ENCODE measurements at regions not wholly inside any gene's neighbourhood (a gene's known extent, or its start where the extent isn't known, plus 50 kb on each side); places are given as distances from the start of the nearest gene placed in this dataset.

GRCh38 chr12:114769634-114770033, 85.7 kb upstream of the TBX3 start:
- DNase-seq (ENCODE audit: low spot score) = no peak

DNA sequence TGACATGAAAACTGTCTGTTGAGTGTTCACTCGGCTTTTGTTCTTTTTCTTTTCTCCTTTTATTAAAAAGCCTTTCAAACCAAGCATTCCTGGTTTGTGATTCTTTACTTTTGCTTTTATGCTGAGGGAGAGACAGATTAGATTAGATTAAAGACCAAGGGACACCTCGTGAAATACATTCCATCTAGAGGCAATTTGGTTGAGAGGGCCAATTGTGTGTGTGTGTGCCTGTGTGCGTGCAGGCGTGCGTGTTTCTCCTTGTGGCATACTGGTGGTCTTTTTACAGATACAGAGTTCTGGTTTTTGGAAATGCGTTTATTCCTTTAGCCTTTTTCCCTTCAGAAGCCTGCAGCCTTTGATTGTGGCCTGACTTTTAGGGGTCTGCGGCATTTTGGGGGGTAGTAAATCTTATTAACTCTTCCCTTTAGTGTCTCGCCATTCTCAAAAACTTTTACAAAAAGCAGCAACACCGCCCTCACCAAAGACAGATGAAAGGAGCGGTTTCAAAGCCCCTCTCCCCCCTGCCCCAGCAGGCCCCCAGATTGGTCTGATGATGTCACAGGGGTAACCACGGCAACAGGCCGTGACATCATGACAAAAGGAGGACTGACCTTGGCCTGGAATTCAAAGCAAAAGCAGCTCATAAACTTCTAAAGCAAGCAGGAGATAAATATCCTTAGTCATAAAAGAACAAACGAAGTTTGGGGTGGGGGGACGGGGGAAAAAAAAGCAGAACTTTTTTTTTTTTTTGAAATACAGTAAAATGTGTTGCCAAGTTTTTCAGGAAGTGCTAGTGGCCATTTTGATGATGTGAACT, 84.1 kb upstream of the TBX3 start:
- DNase-seq (ENCODE audit: low spot score) = no peak

GRCh38 chr12:114767084-114767760, 83.2 kb upstream of the TBX3 start:
- DNase-seq (ENCODE audit: low spot score) = no peak

GRCh38 chr12:114765960-114766691, 82.2 kb upstream of the TBX3 start:
- no peak for DNase-seq (ENCODE audit: low spot score)

GRCh38 chr12:114764510-114764909, 80.5 kb upstream of the TBX3 start:
- no peak for DNase-seq (ENCODE audit: low spot score)

- DNase-seq (ENCODE audit: low spot score) = no peak
Measured at GRCh38 chr12:114762490-114763110, 78.6 kb upstream of the TBX3 start.

- no peak for DNase-seq (ENCODE audit: low spot score)
Measured at GRCh38 chr12:114760151-114760877, 76.3 kb upstream of the TBX3 start.

DNA sequence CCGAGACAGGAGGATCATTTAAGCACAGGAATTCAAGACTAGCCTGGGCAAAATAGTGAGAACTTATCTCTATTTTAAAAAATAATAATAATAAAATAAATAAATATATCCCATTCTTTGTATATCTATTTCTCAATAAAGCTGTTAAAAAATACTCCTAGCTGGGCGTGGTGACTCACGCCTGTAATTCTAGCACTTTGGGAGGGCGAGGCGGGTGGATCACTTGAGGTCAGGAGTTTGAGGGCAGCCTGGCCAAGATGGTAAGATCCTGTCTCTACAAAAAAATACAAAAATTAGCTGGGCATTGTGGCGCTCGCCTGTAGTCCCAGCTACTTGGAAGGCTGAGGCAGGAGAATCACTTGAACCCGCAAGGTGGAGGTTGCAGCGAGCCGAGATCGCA, 75.7 kb upstream of the TBX3 start:
- no peak for DNase-seq (ENCODE audit: low spot score)

DNA sequence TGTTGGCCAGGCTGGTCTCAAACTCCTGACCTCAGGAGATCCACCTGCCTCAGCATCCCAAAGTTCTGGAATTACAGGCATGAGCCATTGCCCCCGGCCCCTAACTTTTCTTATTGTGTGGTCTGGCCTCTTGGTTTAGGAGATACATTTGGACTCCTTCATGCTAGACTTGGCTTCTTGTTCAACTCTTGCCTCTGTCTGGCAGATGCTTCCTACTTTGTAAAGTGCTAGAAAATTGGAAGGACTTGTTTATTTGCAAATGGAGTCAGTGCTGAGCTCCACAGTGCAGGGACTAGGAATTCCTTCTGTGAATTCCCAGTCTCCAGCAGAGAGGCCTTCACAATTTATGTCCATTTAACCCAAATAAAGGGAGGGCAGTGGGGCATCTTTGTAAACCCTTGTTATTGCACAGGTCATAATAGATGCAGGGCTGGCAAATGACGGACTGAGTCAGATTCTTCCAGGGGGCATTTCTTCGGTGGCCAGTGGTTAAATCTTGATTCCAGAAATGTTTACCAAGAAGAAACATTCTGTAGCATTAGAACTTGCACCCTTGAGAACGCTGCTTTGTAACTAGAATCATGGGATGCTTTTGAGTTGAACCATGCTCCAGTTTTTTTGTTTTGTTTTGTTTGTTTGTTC, 73.8 kb upstream of the TBX3 start:
- no peak for DNase-seq (ENCODE audit: low spot score)

DNA sequence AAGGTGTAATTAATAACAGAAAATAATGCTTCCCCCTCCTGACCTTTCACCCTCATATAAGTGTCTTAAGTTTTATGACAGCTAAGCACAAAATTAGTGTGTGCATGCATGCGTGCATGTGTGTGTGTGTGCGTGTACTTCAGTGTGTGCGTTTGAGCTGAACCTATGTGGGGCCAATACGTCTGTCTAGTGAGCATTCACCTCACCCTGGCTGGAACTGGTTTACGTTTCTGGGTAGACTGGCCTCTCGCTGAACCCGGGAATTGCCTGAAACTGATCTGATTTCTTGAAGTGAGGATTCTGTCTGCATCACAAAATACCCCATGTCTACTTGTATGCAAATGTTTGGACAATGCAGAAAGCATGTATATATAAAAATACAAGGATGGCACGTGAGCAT, 68.2 kb upstream of the TBX3 start:
- no peak for DNase-seq (ENCODE audit: low spot score)

GRCh38 chr12:114751712-114752111, 67.7 kb upstream of the TBX3 start:
- DNase-seq (ENCODE audit: low spot score) = no peak

DNA sequence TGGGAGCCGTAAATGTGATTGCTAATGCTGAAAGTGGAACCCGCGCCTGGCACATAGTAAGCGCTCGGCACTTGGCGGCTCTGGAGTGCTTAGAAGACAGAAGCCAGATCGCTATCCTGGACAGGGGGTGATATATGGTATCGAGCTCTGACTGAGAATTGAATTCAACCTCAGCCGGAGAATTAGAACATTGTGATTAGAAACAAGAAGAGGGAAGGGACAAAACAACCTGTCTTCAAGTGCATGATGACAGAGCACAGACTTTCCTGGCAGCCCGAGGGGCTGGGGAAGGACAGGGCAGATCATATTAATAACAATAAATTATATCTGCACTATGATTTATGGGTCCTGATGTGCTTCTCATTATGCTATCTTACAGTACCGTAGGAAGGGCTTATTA, 66.9 kb upstream of the TBX3 start:
- DNase-seq (ENCODE audit: low spot score) = no peak

- no peak for DNase-seq (ENCODE audit: low spot score)
Measured at GRCh38 chr12:114749065-114749464, 65.1 kb upstream of the TBX3 start.

DNA sequence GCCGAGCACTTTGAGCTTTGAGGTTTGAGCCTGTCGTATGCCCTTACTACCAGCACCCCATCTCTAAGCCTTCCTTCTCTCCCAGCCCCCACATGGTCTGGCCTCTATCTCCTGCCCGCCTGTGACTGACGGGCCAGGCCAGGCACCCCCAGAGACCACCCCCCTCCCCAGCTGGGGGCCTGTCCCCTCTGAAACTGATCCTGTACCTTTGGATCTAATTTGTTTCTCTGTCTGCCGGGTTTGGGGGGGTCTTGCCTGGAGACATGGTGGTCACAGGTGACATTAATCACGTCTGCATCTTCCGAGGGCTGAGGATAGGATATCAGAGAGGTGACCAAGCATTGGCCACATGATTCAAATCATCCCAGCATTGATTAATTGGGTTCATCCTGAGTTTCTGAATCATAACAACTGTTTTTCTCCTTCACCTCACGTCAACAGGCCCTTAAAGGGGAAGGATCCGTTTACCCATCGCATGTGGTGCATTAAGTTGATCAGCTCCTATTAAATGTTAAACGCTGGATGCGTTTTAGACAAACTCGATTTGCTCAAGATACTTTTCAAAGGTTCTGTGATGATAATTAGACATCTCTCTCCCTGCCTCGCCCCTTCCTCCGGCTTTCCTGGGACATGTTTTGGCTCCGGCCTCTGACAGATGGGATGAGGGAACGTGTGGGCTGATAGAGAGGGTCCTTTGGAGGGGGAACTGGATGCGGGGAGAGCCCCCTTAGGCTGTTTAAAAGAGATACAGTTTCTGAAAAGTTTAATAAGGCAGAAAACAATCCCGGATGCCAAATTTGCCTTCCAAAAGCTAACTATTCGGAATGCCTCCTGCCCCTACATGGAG, 63.3 kb upstream of the TBX3 start:
- DNase-seq (ENCODE audit: low spot score) = no peak

GRCh38 chr12:114746297-114747011, 62.5 kb upstream of the TBX3 start:
- no peak for DNase-seq (ENCODE audit: low spot score)

GRCh38 chr12:114744691-114745090, 60.7 kb upstream of the TBX3 start:
- DNase-seq (ENCODE audit: low spot score) = no peak

DNA sequence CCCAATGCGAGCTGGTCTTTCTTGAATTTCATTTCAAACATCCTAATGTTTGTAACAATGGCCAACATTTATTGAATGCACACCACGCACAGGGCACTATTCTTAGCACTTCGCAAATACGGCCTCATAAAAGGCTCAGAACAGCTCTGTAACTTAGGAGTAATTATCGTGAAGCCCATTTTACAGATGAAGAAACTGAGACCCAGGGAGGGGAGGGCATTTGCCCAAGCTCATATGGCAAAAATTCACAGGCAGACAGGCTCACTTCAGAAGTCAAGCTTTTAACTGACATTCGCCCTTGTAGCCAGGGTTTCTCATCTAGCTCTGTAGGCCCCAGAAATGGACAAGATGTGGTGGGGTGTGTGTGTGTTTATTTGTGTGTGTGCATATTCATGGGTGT, 60.3 kb upstream of the TBX3 start:
- DNase-seq (ENCODE audit: low spot score) = no peak

- DNase-seq (ENCODE audit: low spot score) = no peak
Measured at GRCh38 chr12:114743799-114744198, 59.8 kb upstream of the TBX3 start.

DNA sequence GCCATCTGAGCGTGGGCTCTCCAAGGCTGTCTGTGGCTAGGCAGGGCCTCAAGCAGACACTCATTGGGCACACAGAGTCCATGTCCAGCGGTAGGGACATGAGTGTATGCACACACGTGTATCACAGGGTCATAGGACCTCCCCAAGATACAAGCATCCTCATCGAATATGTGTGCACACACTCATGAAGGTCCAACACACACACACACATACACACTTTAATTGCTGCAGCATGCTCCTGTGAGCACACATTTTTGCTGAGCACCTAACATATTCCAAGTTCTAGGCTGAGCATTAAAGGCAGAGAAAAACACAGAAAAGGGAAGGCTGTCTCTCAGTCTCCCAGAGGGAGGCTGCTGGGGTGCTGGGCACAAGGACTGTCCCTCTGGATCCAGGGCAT, 59.3 kb upstream of the TBX3 start:
- DNase-seq (ENCODE audit: low spot score) = no peak

GRCh38 chr12:114742363-114742762, 58.4 kb upstream of the TBX3 start:
- no peak for DNase-seq (ENCODE audit: low spot score)
